Activated CD8-positive, alpha-beta memory T cell treated with anti-CD3 and anti-CD28 coated beads for 48 hours (primary cell): ENCODE measurements at regions not wholly inside any gene's neighbourhood (a gene's known extent, or its start where the extent isn't known, plus 50 kb on each side); places are given as distances from the start of the nearest gene placed in this dataset.

Experiments
- DNase-seq, 3 experiments: peaks; one replicate each; pipeline ENCODE4 v3.0.0-alpha.2; 2020; ENCODE audit warnings: low read depth in 2 of 3, low spot score in 2 of 3

DNA sequence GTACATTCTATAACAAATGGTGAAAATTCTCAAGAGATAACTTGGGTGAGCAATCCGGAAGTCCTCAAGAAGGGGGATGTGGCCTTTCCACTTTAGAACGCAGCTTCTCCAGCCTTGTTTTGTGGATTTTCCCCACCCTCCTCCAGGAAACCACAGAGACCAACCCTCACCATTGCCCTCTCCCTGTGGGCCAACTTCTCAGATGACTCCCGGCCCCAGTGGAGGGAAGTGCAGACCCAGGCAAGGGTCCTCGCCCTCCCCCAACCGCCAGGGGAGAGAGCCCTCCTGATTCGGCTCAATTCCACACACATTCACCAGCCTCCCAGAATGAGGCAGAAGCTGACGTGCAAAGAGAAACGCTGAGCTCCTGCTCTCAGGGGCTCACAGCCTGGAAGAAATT, 277.2 kb downstream of the EIPR1 start:
- no peak for DNase-seq

DNA sequence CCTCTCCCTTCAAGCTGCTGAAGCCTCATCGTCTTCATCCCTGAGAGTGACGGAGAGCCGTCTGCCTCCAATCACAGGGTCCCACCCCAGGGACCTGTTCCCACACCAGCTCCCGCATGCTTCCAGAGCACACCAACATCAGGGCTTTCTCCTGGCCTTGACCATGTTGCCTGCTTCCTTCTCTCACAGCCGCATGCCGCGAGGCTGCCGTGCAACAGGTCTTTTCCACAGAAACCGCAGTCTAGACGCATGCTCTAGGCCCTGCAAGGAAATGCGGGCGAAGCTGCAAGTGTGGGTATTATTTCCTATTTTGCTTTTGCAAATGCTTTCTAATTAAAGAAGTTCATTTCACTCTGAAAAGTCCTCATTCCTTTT, 277.8 kb downstream of the EIPR1 start:
- no peak for DNase-seq

DNA sequence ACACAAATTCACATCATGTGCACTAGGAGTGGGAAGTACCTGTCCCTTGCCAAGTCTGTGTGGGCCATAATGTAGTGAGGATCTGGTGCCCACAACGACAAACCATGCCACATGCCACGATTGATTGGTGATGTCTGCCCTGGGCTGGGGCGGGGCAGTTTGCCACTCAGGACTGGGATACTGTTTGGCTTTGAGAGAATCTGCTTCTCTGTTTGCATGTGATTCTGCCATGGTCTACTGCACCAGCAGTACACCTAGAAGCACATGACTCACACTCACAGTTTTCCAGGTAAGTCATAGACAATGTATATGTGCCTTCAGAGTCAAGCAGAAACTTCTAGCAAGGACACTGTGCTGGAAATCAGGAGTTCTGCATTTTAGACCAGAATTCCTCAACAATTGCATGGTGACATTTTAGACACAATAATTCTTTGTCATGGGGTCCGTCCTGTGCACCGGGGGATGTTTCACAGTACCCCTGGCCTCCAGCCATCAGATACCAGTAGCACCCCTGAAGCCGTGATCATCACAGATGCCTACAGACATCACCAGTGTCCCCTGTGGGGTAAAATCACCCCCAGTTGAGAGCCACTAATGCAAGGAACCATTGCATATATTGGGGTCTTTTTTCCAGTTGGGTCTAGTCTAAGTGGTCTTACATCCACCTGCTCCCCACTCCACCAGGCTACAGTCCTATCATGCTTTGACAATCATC, 278.3 kb downstream of the EIPR1 start:
- no peak for DNase-seq

DNA sequence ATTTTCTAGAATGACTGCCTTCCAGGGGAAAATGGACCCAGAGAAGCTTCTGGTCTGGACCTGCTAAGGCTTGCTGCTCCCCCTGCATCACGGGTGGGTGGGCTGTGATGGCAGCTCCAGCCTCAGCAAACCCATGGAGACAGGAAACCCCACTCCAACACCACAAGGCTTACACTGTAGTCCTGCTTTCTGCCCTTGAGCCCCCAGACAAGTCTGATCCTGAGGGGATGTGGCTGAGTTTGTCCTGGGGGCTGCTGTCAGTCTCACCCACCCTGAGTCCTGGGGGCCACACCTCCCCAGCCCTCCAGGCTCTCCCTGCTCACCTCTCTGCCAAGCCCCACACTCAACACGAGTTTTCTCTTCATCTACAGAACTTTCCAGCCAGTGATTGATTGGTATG, 279.4 kb downstream of the EIPR1 start:
- DNase-seq = no peak

DNA sequence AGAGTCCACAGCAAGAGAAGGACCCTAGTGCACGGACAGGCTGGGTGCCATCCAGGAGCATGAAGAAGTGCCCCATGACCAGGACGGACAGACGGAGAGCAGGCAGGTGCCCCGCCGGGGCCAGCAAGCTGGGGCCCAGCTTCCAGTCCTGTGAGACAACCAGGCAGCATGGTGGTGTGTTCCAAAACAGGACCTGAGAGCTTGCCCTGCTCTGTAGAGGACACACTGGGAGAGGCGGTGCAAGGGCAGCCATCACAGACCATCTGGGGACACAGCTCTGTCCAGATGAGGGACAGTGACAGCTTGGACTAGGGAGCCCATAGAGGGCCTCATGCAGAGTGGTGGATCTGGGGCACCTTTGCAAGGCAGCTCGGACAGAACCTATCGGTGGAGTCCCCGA, 279.8 kb downstream of the EIPR1 start:
- no peak for DNase-seq

DNA sequence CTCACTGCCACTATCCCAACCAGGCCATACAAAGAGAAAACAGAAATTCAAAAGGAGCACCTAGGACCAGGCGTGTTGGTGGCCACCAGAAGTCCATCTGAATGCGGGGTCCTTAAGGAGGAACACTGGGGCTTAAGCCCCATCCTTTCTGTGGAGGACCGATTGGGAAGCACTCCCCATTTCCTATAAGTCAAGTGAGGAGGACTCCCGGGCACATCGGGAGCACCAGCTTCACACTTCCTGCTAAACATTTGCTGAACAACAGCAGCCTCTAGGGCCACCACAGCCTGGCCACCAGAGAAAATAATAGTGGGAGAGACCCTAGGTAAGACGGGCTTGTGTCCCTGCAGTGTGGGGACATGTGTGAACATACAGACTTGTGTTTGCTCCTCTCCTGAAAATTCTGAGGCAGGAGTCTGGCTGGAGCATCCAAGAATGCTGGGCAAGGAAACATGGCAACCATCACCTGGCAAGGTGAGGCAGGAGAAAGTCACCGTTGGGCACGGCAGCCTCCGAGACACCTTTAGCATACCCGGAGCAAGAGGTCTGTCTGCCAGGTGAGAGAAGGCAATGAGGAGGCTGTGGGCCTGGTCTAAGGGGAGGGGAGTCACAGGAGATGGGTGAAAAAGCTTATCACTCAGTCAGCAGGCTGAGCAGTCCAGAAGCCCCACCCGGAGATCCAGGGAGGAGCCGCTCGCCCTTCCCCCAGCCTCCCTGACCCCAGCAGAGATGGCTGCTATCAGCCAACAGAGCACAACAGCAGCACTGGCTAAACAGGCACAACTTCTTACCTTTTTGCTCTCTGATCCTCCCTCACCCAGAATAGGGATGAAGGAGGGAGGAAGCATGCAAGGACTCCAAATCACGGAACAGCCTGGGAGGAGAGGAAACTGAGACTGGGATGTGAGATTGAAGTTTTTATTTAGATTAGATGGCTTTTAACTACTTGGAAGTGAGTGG, 282.3 kb downstream of the EIPR1 start:
- no peak for DNase-seq

DNA sequence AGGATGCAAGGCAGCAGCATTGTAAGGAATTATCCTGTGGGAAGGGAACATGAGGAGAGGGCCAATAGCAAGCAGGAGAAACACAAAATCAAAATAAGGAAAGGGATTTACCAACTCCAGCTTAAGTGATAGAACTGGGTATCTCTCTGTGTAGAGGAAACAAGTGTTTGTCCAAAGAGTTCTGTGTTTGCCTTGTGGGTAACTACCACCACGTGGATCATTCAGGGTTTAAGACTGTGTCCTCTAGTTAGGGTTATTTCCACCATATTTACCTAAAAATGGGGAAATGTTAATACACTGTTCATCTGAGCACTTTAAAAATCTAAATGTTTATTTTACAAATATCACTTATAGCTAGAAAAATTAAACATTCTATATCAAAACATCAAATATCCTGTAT, 283.3 kb downstream of the EIPR1 start:
- DNase-seq = no peak

DNA sequence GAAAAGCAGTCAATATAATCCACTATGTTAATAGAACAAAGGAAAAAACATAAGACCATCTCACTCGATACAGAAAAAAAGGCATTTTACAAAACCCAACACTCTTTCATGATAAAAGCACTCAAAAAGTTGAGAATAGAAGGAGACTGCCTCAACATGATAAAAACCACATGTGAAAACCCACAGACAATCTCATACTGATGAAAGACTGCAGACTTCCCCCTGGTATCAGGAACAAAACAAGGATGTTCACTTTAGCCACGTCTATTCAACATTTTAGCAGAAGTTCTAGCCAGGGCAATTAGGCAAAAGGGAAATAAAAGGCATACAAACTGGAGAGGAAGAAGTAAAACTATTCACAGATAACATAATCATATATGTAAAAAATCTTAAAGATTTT, 285.9 kb downstream of the EIPR1 start:
- DNase-seq = no peak

DNA sequence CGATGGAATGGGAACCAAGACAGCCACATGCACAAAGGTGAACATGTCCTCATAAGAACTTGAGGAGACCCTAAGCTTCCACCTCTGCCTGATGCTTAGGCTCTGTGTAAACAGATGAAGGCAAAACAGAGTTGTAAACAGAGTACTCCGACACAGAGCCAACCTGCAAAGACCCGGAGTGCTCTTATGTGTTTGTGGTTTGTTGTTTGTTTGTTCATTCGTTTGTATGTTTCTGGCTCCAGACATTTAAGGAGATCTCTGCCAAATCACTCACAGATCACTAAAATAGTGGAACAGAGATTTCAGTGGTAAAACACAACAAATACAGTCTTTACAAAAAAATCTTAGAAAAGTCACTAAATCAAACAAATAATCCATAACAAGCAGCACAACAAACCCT, 294.9 kb downstream of the EIPR1 start:
- DNase-seq = no peak

DNA sequence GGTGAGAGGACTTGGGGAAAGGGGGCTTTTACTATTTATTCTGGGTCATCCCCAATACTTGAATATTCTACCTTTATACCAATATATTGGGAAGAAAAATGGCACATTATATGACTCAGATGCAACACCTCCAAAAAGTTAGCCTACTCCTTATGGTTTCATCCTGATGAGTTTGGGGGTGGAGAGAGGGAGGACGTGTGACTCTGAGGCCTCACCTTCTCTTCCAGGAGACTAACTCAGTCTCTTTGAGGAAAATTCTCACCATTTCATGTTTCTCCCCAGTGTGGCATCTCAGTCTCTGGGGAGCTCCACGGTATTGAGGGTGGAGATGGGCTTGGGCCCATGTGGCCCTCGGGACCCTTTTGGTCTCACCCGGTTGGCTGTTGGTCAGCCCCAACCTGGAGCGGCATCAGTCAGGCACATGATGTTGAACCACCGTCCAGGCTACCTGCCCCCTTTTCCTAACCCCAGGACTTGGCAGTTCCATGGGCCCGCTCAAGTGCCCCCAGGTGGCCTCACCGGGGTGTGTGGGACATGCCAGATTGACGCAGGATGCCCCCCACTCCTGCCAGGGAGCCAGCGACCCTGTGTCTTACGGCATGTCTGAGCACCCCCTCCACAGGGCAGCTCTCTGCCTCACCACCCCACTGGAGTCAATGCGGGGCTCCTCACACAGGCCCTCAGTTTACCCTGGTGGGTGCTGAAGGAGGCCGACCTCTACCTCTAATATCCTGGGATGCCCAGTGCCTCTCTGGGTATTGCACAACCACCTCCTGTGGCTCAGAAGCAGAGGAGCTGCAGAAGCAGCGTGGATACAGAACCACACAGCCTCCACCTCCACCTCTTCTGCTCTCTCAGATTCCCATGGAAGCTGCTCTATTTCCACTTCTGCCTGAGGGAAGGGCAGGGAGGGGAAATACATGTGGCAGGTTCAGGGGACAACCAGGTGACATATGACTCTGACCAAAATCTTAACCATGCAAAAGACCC, 297.4 kb downstream of the EIPR1 start:
- DNase-seq = no peak

DNA sequence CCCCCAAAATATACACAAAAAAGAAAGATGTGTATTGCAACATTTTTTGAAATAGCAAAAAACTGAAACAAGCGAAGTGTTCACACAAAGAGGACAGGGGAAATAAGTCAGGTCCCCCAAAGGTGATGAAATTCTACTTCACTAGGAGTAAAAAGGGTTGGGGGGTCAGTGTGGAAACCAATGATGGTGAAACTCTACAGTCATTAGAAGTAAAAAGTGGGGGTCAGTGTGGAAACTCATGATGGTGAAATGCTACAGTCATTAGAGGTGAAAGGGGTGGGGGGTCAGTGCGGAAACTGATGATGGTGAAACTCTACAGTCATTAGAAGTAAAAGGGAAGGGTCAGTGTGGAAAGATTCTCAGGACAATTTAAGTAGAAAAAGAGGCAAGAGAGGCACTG, 298.2 kb downstream of the EIPR1 start:
- no peak for DNase-seq

DNA sequence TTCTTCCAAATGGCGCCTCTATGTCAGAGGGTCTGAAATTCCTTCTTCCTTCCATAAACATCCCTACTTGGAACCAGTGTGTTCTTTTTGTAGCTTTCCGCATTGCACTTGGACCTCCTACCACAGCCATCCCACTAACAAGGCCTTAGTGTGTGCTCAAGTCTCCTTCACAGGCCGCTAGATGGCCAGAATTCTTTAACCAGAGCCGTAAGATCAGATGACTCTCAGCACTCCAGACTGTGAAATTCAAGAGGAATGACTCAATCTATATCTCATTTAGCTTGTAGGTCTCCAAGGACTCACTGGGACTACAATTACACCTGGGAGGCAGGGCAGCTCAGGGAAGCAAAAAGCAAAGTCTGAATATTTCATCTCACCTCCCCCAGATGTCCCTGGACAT, 298.9 kb downstream of the EIPR1 start:
- no peak for DNase-seq

DNA sequence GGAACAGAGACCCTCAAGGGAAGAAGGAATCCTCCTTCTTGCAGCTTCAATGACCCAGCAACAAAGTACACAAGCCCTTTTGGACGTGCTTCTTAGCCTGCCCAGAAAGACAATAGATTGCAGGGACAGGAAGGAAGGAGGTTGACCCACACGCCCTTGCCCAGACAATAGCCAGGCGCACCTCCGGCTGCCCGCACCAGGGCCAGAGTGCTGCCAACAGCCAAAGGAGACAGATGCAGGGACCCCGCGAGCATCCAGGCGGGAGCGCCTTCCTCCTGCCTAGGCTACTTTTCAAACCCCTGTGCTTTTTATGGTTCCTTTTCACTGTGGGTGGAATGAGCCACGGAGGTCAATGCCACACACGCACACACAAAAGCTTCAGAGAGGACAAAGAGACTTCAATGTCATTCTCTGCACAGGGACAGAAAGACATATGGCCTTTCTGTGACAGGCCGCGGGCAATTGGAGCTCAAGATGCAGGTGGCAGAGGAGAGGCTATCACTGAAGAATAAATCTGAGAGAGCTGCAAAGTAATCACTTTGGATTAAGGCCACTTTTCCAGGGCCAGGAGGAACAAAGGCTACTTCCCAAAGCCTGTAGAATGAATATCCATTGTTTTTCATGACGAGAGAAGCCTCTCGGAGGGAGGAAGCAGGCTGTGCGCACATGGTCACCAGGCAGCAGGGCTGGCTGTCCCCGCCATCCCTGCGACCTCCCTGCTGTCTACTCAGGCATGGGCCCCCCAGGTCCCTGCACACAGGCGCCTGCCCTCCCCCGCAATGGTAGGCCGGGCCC, 300.6 kb downstream of the EIPR1 start:
- DNase-seq = no peak

DNA sequence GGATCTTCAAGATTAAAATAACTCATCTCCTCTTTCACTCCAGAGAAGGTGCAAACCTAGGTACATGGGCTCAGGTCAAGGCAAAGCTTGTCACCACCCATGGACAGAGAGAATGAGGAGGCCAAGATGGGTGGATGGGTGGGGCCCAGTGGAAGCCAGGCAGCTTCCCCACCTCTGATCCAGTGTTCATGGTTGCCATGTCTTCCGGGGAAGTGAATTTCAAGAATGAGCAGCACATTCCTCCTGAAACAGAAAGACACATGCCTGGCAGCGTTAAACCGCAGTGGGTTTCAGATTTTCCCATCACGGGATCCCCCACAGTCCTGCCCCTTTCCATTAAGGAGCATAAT, 301.7 kb downstream of the EIPR1 start:
- no peak for DNase-seq

DNA sequence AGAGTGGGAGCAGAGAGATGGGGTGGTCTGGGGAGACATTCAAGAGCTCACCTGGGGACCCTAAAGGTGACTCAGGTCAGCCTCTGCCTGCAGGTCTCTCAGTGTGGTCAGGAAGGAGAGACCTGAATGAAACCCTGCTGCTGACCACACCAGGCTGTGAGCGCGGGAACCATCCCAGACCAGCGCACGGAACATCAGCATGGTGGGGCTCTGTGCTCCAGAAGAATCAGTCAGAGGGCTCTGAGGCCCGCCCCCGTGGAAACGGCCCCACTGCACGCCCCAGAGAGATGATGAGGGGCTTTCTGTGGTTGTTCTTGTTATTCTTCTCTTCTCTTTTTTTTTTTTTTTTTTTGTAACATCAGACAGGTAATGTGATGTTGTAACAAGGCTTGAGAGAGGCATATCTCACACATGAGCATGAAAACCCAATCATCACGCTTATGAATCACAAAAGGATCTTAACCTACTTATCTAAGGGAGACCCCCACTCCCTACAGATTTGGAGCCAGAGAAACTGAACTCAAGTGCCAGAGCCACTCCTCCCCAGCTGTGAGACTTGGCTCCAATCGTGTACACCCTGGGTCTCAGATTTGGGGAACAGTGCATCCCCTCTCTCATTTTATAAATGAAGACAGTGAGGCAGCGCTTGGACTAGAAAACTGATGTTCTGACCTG, 302.2 kb downstream of the EIPR1 start:
- DNase-seq = no peak

DNA sequence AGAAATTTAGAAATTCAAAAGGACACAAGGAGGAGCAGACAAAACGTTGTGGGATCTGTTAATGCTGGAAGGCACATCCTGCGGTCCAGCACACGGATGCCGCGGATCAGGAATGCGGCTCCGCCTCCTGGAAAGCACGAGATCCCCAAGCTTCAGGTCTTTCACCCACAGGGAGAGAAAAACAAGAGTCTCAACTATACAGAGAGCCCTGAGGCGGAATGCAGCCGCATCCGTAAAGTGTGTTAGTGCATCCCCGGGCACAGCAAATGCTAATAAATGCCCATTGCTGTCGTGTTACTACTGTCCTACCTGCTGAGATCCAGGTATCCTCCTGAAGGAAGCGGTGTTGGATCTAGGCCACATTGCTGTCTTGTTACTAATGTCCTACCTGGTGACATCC, 303.9 kb downstream of the EIPR1 start:
- DNase-seq = no peak

DNA sequence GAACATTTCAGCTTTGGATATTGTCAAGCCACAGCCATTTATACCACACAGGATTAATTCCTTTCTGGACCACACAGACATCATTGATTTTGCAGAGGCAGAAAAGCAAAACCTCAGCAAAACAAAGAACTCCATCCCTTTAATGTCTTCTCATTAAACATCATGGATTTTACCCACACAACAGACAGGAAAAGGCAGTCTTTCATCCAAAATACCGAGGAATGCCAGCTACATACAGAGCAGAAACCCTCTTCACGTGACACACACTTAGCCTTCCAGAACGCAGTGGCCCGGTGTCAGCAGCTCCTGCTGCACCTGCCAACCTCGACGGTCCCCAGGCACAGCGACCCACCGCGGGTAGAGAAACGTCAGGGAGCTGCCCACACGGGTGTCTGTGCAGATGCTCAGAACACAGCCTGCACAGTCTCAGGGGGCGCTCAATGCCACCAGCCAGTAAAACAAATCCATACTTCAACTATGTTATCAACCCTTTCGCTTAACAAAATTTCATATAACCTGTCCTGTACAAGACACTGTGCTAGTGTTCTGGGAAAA, 304.5 kb downstream of the EIPR1 start:
- DNase-seq = no peak

DNA sequence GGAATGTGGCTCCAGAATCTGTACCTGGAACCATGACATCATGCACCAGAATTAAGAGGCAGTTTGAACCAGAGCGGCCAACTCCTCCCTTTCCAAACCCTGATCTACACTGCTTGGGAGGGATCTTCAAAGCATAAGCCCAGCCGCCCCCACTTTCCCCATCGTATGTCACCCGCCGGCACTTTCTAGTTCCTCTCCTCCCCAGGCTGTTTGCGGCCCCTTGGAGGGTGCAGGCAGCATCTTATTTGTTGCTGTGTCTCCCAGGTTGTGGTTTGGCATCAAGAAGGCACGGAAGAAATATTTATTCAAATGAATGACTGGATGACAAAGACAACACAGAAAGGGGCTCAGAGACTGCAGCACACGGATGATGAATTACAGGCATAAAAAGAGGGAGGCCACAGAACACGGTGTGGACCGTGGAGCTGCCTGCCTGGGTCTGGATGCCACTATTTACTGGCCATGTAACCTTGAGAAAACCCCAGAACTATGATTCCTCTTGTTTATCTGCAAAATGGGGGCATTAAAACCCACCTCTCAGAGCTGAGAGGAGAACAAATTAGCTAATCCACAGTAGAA, 305.8 kb downstream of the EIPR1 start:
- no peak for DNase-seq

DNA sequence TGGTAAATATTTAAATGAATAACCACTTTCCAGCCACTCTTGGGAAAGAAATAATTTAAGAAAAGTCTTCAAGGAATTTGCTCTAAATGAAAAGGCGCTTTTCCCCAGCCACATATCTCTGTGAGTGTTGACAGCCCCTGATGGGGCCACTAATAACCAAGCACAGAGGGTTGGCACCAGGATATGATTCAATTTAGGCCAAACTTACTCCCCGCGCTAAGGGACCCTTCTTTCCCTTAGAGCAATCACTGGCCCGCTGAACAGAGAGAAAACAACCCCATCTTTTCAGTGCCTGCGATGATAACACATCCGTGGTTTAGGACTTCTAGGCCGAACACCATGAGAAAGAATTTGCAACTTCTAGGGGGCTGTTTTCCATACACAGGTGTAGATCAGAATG, 310.8 kb downstream of the EIPR1 start:
- DNase-seq = no peak
